GM23338 (cell line): ENCODE measurements at regions not wholly inside any gene's neighbourhood (a gene's known extent, or its start where the extent isn't known, plus 50 kb on each side); places are given as distances from the start of the nearest gene placed in this dataset.

Source experiments
- ATAC-seq: fragments of 200-7000 bp; cut with Tn5 transposase; 3 replicates; pipeline ENCODE4 v1.9.1; 2020
- DNase-seq: peaks from one replicate; pipeline ENCODE4 v3.0.0-alpha.2; 2015; ENCODE audit warnings: low spot score
- H2AFZ ChIP-seq: fragments of 200-600 bp; sonication (generic); 2 replicates; pipeline ENCODE4 v1.8.0; 2016; ENCODE audit warnings: antibody characterized with exemption, mild to moderate bottlenecking, moderate library complexity
- H3F3A ChIP-seq: fragments of 200-600 bp; sonication (generic); replicated peaks from 2 replicates; pipeline ENCODE4 v1.8.0; 2017; ENCODE audit warnings: antibody characterized with exemption, mixed run types, low read depth
- H3K27ac ChIP-seq: fragments of 200-600 bp; sonication (generic); 2 replicates; pipeline ENCODE4 v1.6.1; 2016; ENCODE audit warnings: low read depth
- H3K27me3 ChIP-seq: fragments of 200-600 bp; sonication (generic); 2 replicates; pipeline ENCODE4 v1.8.0; 2016; ENCODE audit warnings: mild to moderate bottlenecking, mixed run types, moderate library complexity; ENCODE audit not compliant: insufficient read depth
- H3K36me3 ChIP-seq: fragments of 200-600 bp; sonication (generic); 2 replicates; pipeline ENCODE4 v1.8.0; 2016; ENCODE audit warnings: mild to moderate bottlenecking; ENCODE audit not compliant: insufficient read depth
- H3K4me1 ChIP-seq: fragments of 200-600 bp; sonication (generic); 2 replicates; pipeline ENCODE4 v1.8.0; 2016; ENCODE audit warnings: mild to moderate bottlenecking, moderate library complexity; ENCODE audit not compliant: insufficient read depth
- H3K4me2 ChIP-seq: fragments of 200-600 bp; sonication (generic); 2 replicates; pipeline ENCODE4 v1.7.1; 2017; ENCODE audit warnings: mixed run types
- H3K4me3 ChIP-seq: fragments of 200-600 bp; sonication (generic); 2 replicates; pipeline ENCODE4 v1.6.1; 2016; ENCODE audit warnings: mixed run types
- H3K79me2 ChIP-seq: fragments of 200-600 bp; sonication (generic); replicated peaks from 2 replicates; pipeline ENCODE4 v1.8.0; 2017; ENCODE audit warnings: mild to moderate bottlenecking; ENCODE audit not compliant: insufficient read depth
- H3K9me2 ChIP-seq: fragments of 200-600 bp; sonication (generic); 2 replicates; pipeline ENCODE4 v1.8.0; 2017; ENCODE audit not compliant: insufficient read depth
- H4K20me1 ChIP-seq: fragments of 200-600 bp; sonication (generic); replicated peaks from 2 replicates; pipeline ENCODE4 v1.8.0; 2017; ENCODE audit warnings: mild to moderate bottlenecking; ENCODE audit not compliant: insufficient read depth
- H3K27ac Mint-ChIP-seq: 2 replicates; pipeline ENCODE4 v1.8.0; 2020; ENCODE audit warnings: inconsistent platforms, mild to moderate bottlenecking, moderate library complexity, mixed read lengths
- H3K27me3 Mint-ChIP-seq: 3 replicates; pipeline ENCODE4 v1.8.0; 2022; ENCODE audit warnings: low read depth, mild to moderate bottlenecking, moderate library complexity, mixed read lengths, inconsistent platforms; ENCODE audit not compliant: insufficient read depth, poor library complexity
- H3K36me3 Mint-ChIP-seq: 3 replicates; pipeline ENCODE4 v1.8.0; 2021; ENCODE audit warnings: low read depth, mild to moderate bottlenecking, inconsistent platforms, moderate library complexity, mixed read lengths
- H3K4me1 Mint-ChIP-seq: 3 replicates; pipeline ENCODE4 v1.8.0; 2020; ENCODE audit warnings: mild to moderate bottlenecking, inconsistent platforms, mixed read lengths
- H3K4me3 Mint-ChIP-seq: 3 replicates; pipeline ENCODE4 v1.8.0; 2021; ENCODE audit warnings: moderate library complexity, mild to moderate bottlenecking, inconsistent platforms, mixed read lengths
- H3K9me3 Mint-ChIP-seq: 3 replicates; pipeline ENCODE4 v1.8.0; 2020; ENCODE audit warnings: moderate library complexity, mild to moderate bottlenecking, inconsistent platforms, mixed read lengths
- CREB1 ChIP-seq: fragments of 250-450 bp; sonication (Bioruptor Pico); IDR thresholded peaks from 2 replicates; pipeline ENCODE4 v1.5.0; 2020; ENCODE audit warnings: low read depth, mild to moderate bottlenecking, moderate library complexity
- CTCF ChIP-seq, 2 experiments: fragments of 200-600 bp in 1 of 2; sonication (generic) in 1 of 2; conservative IDR thresholded peaks; 2 replicates each; pipeline versions ENCODE4 v1.5.1 to v1.6.1; 2016 to 2017; ENCODE audit warnings: antibody characterized with exemption in 2 of 2, low read depth in 2 of 2, mild to moderate bottlenecking in 2 of 2, moderate library complexity in 1 of 2
- EZH2 ChIP-seq: fragments of 200-600 bp; sonication (generic); IDR thresholded peaks from one replicate; pipeline ENCODE4 v1.8.0; 2017; ENCODE audit warnings: antibody characterized with exemption, mild to moderate bottlenecking, low read depth; ENCODE audit not compliant: unreplicated experiment
- JUNB ChIP-seq: IDR thresholded peaks from one replicate; pipeline ENCODE4 v1.6.1; 2016; ENCODE audit warnings: antibody characterized with exemption; ENCODE audit not compliant: unreplicated experiment
- NANOG ChIP-seq: IDR thresholded peaks from 2 replicates; pipeline ENCODE4 v1.6.1; 2016; ENCODE audit warnings: antibody characterized with exemption, borderline replicate concordance
- POLR2AphosphoS5 ChIP-seq: IDR thresholded peaks from 2 replicates; pipeline ENCODE4 v1.6.1; 2016; ENCODE audit warnings: antibody characterized with exemption, low read depth
- STAT1 ChIP-seq: IDR thresholded peaks from one replicate; pipeline ENCODE4 v1.6.1; 2016; ENCODE audit warnings: antibody characterized with exemption; ENCODE audit not compliant: unreplicated experiment
- ZNF331 ChIP-seq: fragments of 250-450 bp; sonication (Bioruptor Pico); IDR thresholded peaks from 2 replicates; pipeline ENCODE4 v1.5.0; 2020; ENCODE audit warnings: low read depth, mild to moderate bottlenecking, moderate library complexity
- TF ChIP-seq, protein P1 (sequence below): IDR thresholded peaks from one replicate; pipeline ENCODE4 v1.6.1; 2018; ENCODE audit warnings: antibody characterized with exemption; ENCODE audit not compliant: unreplicated experiment

DNA sequence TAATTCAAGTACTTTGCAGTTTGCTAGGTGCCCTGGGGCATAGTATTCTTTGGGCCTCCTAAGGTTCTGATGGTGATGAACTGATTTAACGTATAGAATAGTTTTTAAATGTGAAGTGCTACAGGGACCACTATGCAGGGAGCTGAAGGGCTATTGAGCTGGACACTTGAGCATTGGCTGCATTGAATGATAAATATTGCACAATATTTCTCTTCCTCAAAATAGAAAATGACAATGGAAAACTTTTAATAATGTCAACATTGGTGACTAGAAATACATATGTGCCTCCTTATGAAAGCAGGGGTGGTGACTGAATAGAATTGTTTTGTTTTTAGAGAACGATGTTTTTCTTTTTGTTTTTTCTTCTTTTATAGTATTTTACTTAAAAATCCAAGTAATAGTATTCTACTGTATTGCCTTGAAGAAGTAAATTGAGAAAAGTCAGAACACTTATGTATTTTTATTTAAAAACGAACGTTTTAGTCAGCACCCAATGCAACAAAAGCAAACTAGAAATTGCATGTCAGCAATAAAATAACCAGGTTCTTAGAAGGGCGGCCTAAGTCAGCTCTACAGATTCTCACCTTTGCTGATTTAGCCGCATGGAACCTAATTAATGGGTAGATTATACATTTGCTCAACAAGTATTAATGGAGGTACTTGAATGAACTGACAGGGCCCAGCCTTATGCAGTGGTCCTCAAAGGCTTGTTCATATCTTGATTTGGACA lies 244.0 kb upstream of the KLF6 start (continued):
- TF ChIP-seq, protein P1, sequence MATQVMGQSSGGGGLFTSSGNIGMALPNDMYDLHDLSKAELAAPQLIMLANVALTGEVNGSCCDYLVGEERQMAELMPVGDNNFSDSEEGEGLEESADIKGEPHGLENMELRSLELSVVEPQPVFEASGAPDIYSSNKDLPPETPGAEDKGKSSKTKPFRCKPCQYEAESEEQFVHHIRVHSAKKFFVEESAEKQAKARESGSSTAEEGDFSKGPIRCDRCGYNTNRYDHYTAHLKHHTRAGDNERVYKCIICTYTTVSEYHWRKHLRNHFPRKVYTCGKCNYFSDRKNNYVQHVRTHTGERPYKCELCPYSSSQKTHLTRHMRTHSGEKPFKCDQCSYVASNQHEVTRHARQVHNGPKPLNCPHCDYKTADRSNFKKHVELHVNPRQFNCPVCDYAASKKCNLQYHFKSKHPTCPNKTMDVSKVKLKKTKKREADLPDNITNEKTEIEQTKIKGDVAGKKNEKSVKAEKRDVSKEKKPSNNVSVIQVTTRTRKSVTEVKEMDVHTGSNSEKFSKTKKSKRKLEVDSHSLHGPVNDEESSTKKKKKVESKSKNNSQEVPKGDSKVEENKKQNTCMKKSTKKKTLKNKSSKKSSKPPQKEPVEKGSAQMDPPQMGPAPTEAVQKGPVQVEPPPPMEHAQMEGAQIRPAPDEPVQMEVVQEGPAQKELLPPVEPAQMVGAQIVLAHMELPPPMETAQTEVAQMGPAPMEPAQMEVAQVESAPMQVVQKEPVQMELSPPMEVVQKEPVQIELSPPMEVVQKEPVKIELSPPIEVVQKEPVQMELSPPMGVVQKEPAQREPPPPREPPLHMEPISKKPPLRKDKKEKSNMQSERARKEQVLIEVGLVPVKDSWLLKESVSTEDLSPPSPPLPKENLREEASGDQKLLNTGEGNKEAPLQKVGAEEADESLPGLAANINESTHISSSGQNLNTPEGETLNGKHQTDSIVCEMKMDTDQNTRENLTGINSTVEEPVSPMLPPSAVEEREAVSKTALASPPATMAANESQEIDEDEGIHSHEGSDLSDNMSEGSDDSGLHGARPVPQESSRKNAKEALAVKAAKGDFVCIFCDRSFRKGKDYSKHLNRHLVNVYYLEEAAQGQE: no peak
- TF ChIP-seq CREB1 (no peak), CTCF (conservative IDR thresholded peaks at IDR 0.05; ENCODE audit: low read depth in 2 of 2) (no peak)

DNA sequence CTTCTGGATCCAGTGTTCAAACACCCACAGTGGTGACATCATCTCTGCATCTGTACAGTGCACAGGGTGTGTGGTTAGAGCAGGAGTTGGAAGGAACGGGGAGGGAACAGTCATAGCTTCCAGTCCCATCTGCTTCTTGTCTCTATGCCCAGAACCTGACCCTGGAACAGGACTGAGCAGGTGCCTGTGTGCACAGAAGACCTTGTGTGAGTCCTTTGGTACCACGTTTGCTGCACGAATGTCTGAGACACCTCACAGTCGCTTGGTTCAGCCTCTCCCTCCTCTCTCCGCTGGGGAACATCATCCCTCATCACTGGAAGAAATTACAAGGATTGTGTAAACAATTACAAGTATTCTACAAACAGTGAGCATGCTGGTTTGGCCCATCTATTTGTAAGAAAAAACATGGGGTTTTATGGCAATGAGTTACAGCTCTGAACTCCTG lies 243.0 kb upstream of the KLF6 start:
- TF ChIP-seq ZNF331 (CRISPR knock-in tag) (no peak), EZH2 (no peak), STAT1 (no peak), JUNB (no peak)
- no peaks in the 10 kb centered on the region for H3K36me3 ChIP-seq
- no peaks in the 10 kb centered on the region for H3K79me2 ChIP-seq
- Mint-ChIP-seq H3K4me3 (no peak overlapping the region), H3K27ac (no peak overlapping the region), H3K4me1 (0 out of 3 replicates have a peak, but pooled peaks cover 5% of the 10 kb centered on the region), H3K9me3 (no peaks in the 10 kb centered on the region), H3K36me3 (no peaks in the 10 kb centered on the region), H3K27me3 (peaks cover 2% of the 10 kb centered on the region)
- H3K27me3 ChIP-seq: no peaks in the 10 kb centered on the region
- H4K20me1 ChIP-seq: no peaks in the 10 kb centered on the region
- H3F3A ChIP-seq: no peaks in the 10 kb centered on the region
- no peak overlapping the region for H2AFZ ChIP-seq
- no peaks in the 10 kb centered on the region for H3K4me1 ChIP-seq
- no peaks in the 10 kb centered on the region for H3K9me2 ChIP-seq
- no peak overlapping the region for H3K4me3 ChIP-seq
- DNase-seq: no peak
- H3K4me2 ChIP-seq: no peak overlapping the region
- ATAC-seq: no peak
- no peak overlapping the region for H3K27ac ChIP-seq

DNA sequence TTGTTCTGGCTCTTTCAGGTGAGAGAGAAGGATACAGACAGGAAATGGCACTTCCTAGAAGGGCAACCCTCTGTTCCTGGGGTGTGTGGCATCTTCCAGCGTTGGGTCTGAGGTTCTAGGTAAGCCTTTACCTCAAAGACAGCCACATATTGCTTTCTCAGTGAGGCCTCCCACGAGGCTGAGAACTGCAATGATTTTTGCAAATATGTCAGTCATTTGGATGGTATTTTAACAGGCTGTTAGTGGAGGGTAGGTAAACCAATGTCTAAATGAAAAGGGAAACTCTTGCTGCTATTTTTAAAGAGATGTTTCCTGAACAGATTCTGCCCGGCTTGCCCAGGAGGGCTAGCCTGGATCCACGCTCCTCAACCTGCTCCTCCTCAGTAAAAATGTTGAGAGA lies 240.3 kb upstream of the KLF6 start:
- Histone ChIP-seq H4K20me1 (no peaks in the 10 kb centered on the region), H3F3A (no peaks in the 10 kb centered on the region), H3K79me2 (no peaks in the 10 kb centered on the region), H3K27me3 (no peaks in the 10 kb centered on the region), H3K9me2 (no peaks in the 10 kb centered on the region), H3K4me2 (no peak overlapping the region), H3K36me3 (no peaks in the 10 kb centered on the region), H3K27ac (no peak overlapping the region), H3K4me3 (no peak overlapping the region), H3K4me1 (no peaks in the 10 kb centered on the region), H2AFZ (peak overlapping the region; percentile 5; the same call in 1 of the 2 replicates)
- no peak overlapping the region; the same call in 1 of the 2 replicates for H3K27ac Mint-ChIP-seq
- H3K36me3 Mint-ChIP-seq: no peaks in the 10 kb centered on the region
- no peaks in the 10 kb centered on the region for H3K9me3 Mint-ChIP-seq
- peaks cover 3% of the 10 kb centered on the region for H3K27me3 Mint-ChIP-seq
- TF ChIP-seq NANOG: no peak
- no peak for TF ChIP-seq CTCF (conservative IDR thresholded peaks at IDR 0.05; ENCODE audit: low read depth in 2 of 2)
- no peak for TF ChIP-seq EZH2
- TF ChIP-seq JUNB: no peak
- TF ChIP-seq POLR2AphosphoS5: no peak
- no peak for ATAC-seq
- DNase-seq: no peak
- H3K4me1 Mint-ChIP-seq: 0 out of 3 replicates have a peak, but pooled peaks cover 5% of the 10 kb centered on the region
- no peak overlapping the region for H3K4me3 Mint-ChIP-seq
